HG03108 (cell line): ENCODE measurements at regions not wholly inside any gene's neighbourhood (a gene's known extent, or its start where the extent isn't known, plus 50 kb on each side); places are given as distances from the start of the nearest gene placed in this dataset.
"Not testable (repeated sequence)": the region's sequence is repeated elsewhere in the genome, so short reads cannot be mapped to it uniquely, and the experiment has no call there.

Source experiments
- ATAC-seq: cut with Tn5 transposase; IDR thresholded peaks from one replicate; pipeline ENCODE4 v1.9.1; 2021; ENCODE audit warnings: moderate library complexity; ENCODE audit not compliant: unreplicated experiment

DNA sequence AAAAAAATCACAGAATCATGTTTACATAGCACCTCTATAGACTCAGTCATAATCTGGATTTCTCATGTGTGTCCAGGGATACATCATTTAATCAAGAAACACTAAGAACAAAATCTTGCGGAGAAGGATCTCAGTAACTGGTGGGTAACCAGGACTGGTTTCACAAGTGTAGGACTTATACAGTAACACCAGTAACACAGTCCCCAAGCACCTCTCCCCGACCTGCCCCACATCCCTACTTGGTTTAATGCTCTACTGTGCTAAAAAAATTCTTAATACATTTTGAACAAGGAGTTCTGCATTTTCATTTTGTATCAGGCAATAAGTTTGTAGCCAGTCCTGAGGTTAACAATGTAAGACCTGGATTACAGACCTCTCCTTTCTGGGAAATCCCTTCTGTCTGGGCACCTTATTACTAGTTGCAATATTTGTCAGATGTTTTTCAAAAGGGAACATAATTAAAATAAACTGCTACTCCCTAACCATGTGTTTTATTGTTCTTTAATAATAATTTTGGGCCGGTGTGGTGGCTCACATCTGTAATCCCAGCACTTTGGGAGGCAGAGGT is 57.6 kb upstream of the BBX start:
- ATAC-seq, result no peak

DNA sequence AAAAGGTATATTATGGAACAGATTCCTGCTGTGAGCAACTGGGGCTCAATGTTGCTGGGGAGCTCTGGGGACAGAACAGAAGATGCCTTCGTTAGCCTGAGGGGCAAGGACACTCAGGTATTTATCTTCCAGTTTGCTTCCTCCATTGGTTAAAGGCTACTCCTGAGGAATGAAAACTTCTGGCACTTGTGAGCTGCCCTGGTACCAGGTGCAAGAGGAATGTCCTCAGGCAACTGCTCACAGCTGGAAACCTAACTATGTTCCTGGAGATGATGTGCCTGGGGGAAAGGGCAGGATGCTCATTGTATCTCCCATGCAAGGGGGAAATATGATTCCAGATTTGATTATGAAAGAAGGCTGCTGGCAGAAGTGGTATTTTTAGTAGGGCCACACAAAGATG is 54.0 kb upstream of the BBX start:
- ATAC-seq, result no peak

DNA sequence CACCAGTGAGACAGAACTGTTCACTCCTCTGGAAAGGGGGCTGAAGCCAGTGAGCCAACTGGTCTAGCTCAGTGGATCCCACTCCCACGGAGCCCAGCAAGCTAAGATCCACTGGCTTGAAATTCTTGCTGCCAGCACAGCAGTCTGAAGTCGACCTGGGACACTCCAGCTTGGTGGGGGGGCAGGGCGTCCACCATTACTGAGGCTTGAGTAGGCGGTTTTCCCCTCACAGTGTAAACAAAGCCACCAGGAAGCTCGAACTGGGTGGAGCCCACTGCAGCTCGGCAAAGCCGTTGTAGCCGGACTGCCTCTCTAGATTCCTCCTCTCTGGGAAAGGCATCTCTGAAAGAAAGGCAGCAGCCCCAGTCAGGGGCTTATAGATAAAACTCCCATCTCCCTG is 52.3 kb upstream of the BBX start:
- not testable (repeated sequence) for ATAC-seq
